ACHN (cell line): ENCODE measurements at regions not wholly inside any gene's neighbourhood (a gene's known extent, or its start where the extent isn't known, plus 50 kb on each side); places are given as distances from the start of the nearest gene placed in this dataset.

Source experiments
- DNase-seq: peaks from one replicate; pipeline ENCODE4 v3.0.0-alpha.2; 2015
- in situ Hi-C: cut with HindIII; loops from 2 replicates; pipeline ENCODE4 v1.10.0; 2017; ENCODE audit warnings: low sequenced_read_pairs, low pct_ligation_motif_present, low pct_unique_long_range_greater_than_20kb

GRCh38 chr13:57087006-57087405 is 53.7 kb upstream of the PRR20A start:
- in situ Hi-C loops = no loop called here
- DNase-seq = no peak
